Erythroblast (primary cell): ENCODE measurements at regions not wholly inside any gene's neighbourhood (a gene's known extent, or its start where the extent isn't known, plus 50 kb on each side); places are given as distances from the start of the nearest gene placed in this dataset.

Experiments used
- DNase-seq, 2 experiments: peaks; one replicate each; lab custom pipeline; 2025; lab: John Stamatoyannopoulos, UW
- GATA1 ChIP-seq: IDR thresholded peaks from 2 replicates; pipeline ENCODE4 v1.6.1; 2011; ENCODE audit warnings: low read depth, mild to moderate bottlenecking, control low read depth, low read length, moderate library complexity
- POLR2A ChIP-seq: IDR thresholded peaks from 2 replicates; pipeline ENCODE4 v1.6.1; 2011; ENCODE audit warnings: mild to moderate bottlenecking, low read length

GRCh38 chr1:157195521-157196244 lies 57.5 kb upstream of the ETV3 start:
- TF ChIP-seq POLR2A, result no peak
- no peak for TF ChIP-seq GATA1
- DNase-seq, result no peak

GRCh38 chr1:157194731-157195520 lies 56.7 kb upstream of the ETV3 start:
- no peak for TF ChIP-seq POLR2A
- TF ChIP-seq GATA1, result no peak
- DNase-seq, result no peak

- TF ChIP-seq GATA1 (no peak), POLR2A (no peak)
- DNase-seq, result peak; percentile 56 to 77
These were observed 55.7 kb upstream of the ETV3 start for GRCh38 chr1:157193702-157194391.

- TF ChIP-seq GATA1 (no peak), POLR2A (no peak)
These were observed 55.0 kb upstream of the ETV3 start for GRCh38 chr1:157193219-157193618.

GRCh38 chr1:157189986-157190982 lies 52.1 kb upstream of the ETV3 start:
- no peak for DNase-seq
- no peak for TF ChIP-seq POLR2A
- no peak for TF ChIP-seq GATA1

More at GRCh38 chr1:157193219-157193618, 55.0 kb upstream of the ETV3 start:
- no peak for DNase-seq

- TF ChIP-seq POLR2A (no peak), GATA1 (no peak)
- DNase-seq, result no peak
These were observed 50.9 kb upstream of the ETV3 start for GRCh38 chr1:157189096-157189495.
